Astrocyte (in vitro differentiated cells and primary cell): ENCODE measurements at regions not wholly inside any gene's neighbourhood (a gene's known extent, or its start where the extent isn't known, plus 50 kb on each side); places are given as distances from the start of the nearest gene placed in this dataset.

Experiments used
- EZH2 ChIP-seq: IDR thresholded peaks from 2 replicates; pipeline ENCODE4 v1.6.1; 2012; ENCODE audit warnings: mild to moderate bottlenecking, low read length, inconsistent platforms; ENCODE audit not compliant: insufficient read depth
- TF ChIP-seq, protein P1 (sequence below): IDR thresholded peaks from 2 replicates; pipeline ENCODE4 v1.5.1; 2011; ENCODE audit warnings: low read depth, mild to moderate bottlenecking, inconsistent platforms, low read length, moderate library complexity; ENCODE audit not compliant: insufficient read depth

DNA sequence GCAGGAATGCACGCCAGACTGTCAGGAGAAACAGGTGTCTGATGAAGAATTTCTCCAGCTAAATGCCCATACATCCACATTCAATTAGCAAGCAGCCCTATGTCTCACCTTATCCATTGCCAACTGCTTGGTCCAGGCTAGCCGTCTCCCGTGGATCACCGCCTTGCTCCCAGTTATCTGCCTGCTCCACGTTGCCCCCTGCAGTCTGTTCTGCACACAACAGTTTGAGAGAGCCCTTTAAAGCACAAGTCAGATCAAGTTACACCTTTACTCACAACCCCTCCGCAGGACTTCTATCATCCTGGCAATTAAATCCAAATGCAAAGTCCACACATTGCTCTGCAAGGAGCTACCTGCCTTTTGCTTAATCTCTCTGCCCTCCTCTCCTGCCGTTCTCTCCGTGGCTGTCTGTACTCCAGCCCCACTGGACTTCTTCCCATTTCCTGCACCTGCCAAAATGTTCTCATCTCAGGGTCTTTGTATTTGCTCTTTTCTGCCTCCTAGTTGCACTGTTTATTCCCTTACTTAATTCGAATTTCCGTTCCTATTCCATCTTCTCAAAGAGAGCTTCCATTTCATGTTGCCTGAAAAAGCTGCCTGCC lies 185.3 kb upstream of the LARGE1 start:
- TF ChIP-seq, protein P1, sequence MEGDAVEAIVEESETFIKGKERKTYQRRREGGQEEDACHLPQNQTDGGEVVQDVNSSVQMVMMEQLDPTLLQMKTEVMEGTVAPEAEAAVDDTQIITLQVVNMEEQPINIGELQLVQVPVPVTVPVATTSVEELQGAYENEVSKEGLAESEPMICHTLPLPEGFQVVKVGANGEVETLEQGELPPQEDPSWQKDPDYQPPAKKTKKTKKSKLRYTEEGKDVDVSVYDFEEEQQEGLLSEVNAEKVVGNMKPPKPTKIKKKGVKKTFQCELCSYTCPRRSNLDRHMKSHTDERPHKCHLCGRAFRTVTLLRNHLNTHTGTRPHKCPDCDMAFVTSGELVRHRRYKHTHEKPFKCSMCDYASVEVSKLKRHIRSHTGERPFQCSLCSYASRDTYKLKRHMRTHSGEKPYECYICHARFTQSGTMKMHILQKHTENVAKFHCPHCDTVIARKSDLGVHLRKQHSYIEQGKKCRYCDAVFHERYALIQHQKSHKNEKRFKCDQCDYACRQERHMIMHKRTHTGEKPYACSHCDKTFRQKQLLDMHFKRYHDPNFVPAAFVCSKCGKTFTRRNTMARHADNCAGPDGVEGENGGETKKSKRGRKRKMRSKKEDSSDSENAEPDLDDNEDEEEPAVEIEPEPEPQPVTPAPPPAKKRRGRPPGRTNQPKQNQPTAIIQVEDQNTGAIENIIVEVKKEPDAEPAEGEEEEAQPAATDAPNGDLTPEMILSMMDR: no peak
- no peak for TF ChIP-seq EZH2
